GM19372 (cell line): ENCODE measurements at regions not wholly inside any gene's neighbourhood (a gene's known extent, or its start where the extent isn't known, plus 50 kb on each side); places are given as distances from the start of the nearest gene placed in this dataset.
"Not testable (repeated sequence)": the region's sequence is repeated elsewhere in the genome, so short reads cannot be mapped to it uniquely, and the experiment has no call there.

Experiments used
- ATAC-seq: cut with Tn5 transposase; IDR thresholded peaks from one replicate; pipeline ENCODE4 v1.9.1; 2021; ENCODE audit warnings: mild to moderate bottlenecking, low read depth, moderate library complexity; ENCODE audit not compliant: unreplicated experiment

DNA sequence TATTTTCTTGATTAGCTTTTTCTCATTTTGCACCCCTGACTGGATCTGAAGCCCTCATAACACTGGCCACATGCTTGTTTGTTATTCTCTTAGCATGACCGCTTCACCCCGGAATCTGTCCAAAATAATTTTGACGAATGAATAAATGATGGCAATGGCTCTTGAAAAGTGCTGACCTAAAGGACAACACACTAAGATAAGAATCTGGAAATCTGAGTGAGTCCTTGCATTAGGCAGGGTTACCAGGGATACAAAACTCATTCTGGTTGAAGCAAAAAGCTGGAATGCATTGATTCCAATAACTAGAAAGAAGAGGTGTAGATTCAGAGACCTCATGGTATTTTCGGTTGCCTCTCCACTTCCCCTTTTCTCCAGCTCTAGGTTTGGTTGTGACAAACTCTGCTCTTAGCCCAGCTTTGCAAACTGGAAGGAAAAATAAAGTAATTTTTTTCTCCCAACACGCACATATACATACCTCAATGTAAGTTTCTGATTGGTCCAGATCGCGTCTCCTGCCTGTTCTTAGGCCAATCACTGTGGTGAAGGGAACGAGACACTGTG is 157.4 kb downstream of the SKIDA1 start:
- ATAC-seq, result no peak

DNA sequence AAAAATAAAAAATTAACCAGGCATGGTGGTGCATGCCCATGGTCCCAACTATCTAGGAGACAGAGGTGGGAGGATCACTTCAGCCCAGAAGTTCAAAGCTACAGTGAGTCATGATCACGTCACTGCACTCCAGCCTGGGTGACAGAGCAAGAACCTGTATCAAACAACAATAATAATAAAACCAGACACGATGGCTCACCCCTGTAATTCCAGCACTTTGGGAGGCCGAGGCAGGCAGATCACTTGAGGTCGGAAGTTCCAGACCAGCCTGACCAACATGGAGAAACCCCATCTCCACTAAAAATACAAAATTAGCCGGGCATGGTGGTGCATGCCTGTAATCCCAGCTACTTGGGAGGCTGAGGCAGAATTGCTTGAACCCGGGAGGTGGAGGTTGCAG is 159.4 kb downstream of the SKIDA1 start:
- ATAC-seq, result not testable (repeated sequence)

DNA sequence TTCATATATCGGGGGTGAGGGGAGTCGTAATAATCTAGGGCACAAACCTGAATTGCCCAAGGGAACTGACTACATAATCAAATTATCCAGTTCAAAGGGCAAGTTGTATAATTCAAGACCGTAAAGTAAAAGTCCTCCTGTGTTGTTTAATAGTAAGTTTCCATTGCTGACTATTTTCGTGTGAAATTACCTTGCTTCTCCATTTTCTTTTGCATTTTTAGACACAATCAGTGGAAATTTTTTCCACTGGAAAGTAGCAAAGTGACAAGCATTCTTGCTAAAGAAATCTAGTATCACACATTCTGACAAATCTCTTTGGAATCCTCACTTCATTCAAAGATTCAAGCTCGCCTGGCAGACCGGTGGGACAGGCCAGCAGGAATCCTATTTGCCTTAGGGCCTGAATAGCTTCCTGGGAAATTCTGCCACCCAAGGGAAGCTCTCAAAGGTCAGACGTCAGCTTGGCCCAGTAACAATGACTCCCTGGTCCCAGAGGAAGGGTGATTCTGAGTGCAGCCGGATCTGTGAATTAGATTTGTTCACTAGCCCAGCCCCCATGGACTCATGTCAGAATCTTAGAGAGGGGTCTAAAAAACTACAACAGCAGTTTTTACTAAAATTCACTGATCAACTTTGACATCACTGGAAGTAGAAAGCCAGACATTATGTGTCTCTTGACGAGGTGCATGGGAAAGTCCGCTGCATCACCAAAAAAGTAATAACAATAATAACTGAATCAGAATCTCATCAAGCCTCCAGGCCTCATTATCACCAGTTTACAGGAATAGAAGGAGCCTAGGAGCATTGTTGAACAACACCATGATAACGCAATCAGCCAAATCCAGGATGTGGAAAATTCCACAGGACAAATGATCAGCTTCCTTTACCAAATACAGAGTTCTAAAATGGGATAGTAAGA is 161.0 kb downstream of the SKIDA1 start:
- no peak for ATAC-seq

DNA sequence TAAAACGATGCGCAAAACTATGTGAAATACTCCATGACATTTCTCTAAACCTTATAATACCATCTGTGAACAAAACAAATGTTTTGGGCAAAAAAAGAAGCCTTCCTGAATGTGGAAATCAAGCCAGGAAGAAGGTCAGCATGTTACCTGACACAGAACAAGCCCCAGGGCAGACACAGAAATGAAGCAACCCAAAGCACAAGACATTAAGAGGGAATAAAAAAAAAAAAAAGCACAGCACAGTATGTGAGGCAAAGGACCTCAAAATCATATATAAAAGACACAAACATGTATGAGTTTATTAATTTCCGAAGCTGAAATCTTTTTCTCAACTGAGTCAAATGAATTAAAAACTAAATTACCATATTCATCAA is 161.8 kb downstream of the SKIDA1 start:
- no peak for ATAC-seq

DNA sequence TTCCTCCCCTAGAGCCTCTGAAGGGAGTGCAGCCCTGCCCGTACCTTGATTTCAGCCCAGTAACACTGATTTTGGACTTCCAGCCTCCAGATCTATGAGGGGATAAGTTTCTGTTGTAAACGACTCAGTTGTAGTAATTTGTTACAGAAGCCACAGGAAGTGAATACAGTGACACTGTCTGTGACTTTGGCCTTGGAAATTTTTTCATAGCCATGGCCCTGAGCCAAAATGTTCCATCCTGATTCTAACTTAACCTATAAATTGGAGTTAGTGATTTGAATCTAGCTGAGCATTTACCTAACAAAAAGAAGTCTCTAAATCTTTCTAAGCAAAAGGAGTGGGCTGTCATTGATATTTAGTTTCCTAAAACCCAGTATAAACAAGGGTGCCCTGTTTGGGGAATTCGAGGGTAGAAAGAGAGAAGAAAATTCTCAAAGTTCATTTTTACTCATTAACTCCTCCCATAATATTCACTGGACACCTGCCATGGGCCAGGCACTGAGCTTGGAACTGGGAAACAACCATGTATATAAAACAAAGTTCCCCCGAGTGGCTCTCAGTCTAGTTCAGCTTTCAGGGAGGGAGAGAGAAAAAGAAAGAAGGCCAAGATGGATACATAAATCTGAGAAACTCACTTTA is 162.3 kb downstream of the SKIDA1 start:
- no peak for ATAC-seq

DNA sequence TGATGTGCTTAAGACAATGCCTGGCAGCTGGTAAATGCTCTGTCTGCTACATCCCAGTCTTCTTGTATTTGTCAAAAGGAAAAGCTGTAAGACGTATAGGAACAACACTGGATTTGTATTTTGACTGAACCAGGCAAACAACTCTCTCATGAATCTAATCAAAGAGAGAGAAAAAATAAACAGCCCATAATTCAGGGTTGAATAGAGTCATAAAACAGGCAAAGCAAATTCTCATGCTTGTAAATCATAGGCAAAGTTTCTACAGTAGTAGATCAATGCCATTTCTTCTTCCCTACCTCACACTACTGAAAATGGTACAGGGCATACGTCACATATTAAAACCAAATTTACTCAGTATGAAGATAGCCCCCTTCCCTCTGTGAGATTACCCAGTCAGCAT is 166.3 kb downstream of the SKIDA1 start:
- no peak for ATAC-seq

DNA sequence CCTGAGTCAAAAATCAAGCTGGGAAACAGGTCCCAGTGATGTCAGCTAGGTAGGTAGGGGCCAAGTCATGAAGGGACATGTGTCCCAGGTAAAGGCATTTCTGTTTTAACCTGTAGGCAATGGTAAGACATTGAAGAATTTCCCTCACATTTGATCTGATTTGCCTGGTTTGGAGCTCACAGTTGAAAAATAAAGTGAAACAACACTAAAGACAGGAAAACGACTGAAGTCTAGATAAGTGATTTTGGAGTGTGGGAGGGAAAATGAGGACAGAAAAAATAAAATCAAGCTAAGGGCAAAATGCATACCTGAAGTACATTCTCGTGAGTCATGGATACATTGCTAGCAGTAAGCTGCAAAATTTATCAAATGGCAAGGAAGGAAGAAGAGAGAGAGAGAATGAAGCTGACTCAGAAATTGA is 169.9 kb downstream of the SKIDA1 start:
- no peak for ATAC-seq

DNA sequence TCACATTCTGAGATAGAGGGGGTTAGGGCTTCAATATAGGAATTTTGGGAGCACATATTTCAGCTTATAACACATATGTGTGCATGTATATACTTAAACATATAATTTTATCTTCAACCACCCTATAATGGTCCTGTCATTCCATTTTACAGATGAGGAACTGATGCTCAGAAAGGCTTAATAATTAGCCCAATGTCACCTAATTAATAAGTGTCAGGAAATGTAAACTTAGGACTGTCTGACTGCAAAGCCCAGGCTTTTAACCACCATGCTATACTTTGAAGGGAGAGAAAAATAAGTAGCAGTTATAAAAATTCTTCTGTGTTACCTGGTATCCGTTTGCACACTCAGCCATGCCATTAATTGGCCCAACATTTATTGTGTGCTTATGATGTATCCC is 172.6 kb downstream of the SKIDA1 start:
- ATAC-seq, result peak; percentile 75

DNA sequence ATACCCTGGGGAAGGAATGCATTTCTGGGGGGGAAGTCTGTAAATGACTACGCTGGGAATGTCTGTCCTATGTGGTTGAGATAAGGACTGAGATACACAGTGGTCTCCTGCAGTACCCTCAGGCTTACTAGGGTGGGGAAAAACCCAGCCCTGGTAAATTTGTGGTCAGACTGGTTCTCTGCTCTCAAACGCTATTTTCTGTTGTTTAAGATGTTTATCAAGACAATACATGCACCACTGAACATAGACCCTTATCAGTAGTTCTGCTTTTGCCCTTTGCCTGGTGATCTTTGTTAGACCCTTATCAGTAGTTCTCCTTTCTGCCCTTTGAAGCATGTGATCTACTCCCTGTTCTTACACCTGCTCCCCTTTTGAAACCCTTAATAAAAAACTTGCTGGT is 173.9 kb downstream of the SKIDA1 start:
- ATAC-seq, result not testable (repeated sequence)

DNA sequence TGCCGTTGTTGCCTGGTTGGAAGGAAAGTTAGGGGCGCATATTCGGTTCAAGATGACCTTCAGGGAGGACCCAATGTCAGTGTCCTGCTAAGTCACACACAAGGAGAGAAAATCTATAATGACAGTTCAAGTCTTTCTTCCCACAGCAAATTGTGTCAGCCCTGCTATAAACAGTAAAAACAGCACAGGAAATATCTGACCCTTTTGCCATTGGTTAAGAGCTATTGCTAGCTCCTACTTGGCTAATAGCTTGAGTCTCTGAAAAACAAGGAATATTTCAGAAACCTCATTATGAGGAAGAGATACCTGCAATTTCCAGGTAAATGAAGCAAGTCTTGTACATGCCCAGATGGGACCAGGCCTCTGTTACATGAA is 175.6 kb downstream of the SKIDA1 start:
- ATAC-seq, result no peak

DNA sequence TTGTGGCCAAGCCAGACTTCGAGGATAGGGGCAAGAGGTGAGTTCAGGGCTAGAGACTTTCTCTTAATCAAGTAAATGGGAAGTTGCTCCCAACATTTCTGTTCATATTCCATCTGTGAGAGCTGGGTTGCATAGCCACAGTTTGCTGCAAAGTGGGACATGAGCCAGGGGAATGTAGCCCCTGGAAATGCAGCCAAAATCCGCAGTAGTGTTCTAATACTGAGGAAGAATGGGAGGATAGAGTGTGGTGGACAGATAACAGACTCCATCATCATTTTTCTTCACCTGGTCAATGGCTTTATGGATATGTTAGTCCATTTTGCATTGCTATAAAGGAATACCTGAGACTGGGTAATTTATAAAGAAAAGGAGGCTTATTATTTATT is 177.7 kb downstream of the SKIDA1 start:
- ATAC-seq, result no peak

DNA sequence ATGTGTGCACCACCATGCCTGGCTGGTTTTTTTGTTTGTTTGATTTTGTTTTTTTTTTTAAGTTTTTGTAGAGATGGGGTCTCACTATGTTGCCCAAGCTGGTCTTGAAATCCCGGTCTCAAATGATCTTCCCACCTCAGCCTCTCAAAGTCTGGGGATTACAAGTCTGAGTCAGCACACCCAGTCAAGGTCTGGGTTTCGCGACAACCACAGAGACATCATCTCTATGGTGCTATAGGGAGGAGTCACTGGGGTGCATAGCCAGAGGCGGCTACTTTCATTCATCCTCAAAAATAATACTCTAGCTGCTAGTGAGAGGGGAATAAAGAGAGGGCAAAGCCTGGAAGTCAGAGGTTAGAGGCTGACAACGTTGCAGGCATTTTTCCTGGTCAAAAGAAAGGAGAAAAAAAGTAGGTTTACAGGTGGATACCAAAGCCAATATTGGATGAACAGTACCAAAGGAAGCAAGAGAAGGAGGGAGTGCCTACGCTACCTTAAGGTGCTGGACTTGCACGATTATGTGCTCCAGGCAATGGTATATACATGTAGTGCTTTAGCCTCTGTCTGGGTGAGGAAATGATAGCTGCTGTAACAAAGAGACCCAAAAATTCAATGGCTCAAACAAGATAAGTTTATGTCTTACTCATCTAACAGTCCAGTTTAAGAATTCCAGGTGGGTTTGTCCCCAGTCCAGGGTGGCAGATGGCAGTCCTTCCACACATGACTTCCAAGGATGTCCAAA is 178.3 kb downstream of the SKIDA1 start:
- no peak for ATAC-seq

DNA sequence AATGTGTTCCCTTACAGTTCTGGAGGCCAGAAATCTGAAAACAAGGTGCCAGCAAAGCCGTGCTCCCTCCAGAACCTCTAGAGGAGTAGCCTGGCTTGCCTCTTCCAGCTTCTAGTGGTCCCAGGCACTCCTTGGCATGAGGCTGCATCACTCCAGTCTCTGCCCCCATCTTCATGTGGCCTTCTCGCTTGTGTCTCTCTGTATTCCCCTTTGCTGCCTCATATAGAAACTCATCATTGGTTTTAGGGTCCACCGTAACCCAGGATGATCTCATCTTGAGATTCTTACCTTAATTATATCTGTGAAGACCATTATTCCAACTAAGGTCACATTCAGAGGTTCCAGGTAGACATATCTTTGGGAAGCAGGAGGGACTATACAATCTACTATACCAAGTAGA is 182.4 kb downstream of the SKIDA1 start:
- ATAC-seq, result no peak

DNA sequence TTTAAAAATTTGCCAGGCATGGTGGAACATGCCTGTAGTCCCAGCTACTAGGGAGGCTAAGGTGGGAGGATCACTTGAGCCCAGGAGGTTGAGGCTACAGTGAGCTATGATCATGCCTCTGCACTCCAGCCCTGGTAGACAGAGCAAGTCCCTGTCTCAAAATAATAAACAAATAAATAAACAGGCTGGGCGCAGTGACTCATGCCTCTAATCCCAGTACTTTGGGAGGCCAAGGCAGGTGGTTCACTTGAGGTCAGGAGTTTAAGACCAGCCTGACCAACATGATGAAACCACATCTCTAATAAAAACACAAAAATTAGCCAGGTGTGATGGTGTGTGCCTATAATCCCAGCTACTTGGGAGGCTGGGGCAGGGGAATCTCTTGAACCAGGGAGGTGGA is 183.0 kb downstream of the SKIDA1 start:
- not testable (repeated sequence) for ATAC-seq

DNA sequence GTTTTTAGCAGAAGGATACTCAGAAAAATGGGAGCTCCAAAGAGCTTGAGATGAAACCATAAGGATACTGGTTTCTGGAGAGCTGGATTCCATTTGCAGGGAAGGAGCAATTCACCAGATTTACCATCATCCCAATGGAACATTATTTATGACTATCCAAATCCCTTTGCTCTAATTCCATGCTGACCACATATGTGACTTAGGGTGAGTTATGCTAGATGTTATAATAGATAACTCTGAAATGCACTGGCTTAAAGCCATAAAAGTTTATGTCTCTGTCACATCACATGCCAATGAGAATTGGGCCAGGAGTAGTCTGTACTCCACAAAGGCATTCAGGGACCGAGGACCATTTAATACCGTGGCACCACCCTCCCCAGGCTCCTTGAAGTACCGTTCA is 185.2 kb downstream of the SKIDA1 start:
- ATAC-seq, result no peak

DNA sequence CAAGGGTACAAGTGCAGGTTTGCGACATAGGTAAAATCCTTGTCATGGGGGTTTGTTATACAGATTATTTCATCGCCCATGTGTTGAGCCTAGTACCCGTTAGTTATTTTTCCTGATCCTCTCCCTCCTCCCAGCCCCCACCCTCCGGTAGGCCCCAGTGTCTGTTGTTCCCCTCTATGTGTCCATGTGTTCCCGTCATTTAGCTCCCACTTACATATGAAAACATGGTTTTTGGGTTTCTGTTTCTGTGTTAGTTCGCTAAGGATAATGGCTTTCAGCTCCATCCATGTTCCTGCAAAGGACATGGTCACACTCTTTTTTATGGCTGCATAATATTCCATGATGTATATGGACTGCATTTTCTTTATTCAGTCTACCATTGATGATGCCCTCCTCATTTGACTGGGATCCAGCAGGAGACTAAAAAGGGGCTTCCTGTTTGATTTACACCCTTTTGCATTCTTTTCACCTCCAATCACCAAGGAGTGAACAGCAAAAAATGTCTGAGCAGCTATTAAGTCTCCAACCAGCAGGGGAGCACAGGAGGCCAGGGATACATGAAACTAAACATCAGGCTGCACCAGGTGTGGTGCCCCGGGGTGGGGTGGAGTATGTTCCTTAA is 188.2 kb downstream of the SKIDA1 start:
- ATAC-seq, result no peak

DNA sequence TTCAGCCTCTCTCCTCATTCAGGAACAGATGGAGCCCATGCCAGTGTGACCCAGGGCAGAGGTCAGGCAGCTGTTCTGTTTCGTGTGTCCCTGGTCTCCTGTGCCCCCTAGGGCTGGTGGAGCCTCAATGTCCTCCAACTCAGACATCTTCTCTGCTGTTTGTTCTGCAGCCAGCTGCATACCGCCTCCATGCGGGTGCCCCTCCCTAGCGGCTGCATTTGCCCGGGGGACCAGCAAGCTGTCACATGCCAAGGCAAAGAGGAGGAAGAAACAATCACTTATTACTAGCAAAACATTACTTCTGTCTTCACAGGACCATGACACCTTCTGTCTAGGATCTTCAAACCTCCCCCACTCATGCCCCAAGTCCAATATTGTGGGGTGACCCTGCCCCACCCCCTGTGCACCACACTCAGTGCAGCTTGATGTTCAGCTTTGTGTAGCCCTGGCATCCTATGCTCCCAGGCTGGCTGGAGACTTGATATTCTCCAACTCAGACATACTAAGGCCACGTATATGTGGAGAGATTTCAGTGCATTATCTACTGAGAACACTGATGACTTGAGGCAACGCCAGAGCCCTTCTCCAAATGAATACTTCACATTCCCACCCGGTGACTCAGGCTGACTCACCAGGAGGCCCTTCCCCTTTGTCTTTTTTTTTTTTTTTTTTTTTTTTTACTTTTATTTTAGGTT is 188.9 kb downstream of the SKIDA1 start:
- no peak for ATAC-seq

DNA sequence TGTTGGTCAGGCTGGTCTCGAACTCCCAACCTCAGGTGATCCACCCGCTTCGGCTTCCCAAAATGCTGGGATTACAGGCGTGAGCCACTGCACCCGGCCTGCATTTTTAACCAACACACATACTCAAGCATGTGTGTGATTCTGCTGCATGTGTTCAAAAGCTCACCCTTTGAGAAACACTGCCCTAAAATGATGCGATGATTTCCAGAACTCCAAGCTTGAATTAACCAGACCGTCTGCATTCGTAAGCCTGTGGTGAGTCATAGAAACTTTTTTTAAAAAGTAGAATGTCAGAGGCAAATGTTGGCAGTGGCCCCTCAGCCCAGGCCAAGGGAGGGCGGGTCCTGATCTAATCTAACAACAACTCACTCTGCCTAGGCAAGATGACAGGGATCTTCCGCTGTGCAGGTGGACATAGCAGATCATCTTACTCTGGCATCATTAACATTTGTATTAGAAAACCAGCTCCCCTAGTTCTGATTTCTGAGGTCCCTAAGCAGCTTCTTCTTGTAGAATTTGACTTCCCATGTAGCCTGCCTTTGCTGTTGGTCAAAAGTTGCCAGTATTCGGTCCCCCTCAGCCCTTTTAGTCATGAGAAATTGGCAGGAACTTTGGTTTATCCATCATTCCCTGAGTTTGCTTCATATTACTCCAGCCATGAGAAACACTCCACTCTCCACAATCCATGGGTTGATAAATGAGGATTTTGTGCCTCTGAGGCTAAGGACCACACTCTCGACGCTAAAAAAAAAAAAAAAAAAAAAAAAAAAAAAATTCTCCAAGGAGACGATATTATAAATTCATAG is 190.4 kb downstream of the SKIDA1 start:
- no peak for ATAC-seq

DNA sequence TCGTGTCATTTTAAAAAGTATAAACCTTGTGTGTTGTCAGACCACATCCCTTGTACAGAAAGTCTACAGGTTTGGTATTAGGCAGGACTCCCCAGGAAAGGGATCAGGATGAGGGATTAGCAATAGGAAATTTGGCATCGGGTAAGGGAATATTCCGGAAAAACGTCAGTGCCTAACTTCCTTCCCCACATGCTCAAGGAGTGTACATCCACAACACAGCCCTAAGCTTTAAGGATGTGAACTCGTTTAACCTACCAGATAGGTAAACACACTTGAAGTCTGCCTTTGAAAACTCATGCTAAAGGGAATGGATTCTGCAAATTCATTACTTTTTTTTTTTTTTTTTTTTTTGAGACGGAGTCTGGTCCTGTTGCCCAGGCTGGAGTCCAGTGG is 194.9 kb downstream of the SKIDA1 start:
- no peak for ATAC-seq
